Epidermal melanocyte (primary cell): ENCODE measurements at regions not wholly inside any gene's neighbourhood (a gene's known extent, or its start where the extent isn't known, plus 50 kb on each side); places are given as distances from the start of the nearest gene placed in this dataset.
"Not testable (repeated sequence)": the region's sequence is repeated elsewhere in the genome, so short reads cannot be mapped to it uniquely, and the experiment has no call there.

Source experiments
- DNase-seq: peaks from one replicate; pipeline ENCODE4 v3.0.0; 2011; ENCODE audit warnings: low spot score; ENCODE audit not compliant: insufficient read length

DNA sequence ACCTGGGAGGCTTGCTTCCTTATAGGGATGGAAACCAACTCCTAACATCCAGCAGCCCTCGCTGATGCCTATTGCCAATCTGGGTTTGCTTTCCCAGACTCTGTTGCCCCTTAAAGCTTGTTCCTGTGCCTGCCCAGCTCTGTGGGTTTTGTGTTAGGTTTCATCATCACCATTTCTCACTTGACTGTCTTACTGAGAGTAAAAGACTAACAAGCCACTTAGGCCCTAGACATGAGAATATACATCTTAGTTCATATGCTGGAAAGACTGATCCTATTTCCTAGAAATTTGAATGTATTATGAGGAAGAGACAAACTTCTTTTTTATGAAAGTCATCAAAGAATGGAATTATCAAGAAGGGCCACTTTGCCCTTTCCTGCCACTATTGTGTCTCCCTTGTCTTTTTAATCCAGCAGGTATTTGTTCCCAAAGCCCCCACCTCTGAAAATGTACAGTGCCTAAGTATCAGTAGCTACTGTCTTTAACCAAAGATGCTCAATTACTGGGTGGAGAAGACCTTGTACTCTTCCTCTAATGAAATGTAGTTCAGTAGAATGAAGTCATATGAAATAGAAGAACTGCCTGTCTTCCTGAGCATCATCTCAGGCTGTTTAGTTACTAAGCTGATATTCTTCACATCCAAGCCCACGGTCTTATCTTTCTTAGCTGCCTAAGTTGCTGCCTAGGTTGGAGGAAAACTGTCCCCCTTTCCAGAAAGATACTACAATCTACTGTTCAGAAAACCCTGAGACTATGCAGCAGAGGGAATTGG lies 59.8 kb upstream of the ZPLD1 start:
- no peak for DNase-seq

DNA sequence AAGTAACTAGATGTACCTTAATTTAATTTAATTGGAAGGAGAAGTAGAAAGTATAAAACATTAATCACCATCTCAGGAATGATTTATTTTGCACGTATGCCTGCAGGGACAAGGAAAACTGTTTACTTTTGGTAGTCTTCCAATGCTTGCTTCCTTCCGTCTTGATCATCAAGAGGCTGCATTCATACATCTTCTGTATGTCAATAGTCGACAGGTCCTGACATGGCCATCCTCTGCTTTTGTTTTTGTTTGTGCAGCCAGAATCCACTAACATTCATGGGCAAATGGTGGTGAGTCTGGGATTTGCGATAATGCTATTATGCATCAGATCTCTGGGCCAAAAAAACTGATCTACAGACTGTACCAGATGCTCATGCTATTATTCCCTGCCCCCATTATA lies 56.6 kb upstream of the ZPLD1 start:
- no peak for DNase-seq

DNA sequence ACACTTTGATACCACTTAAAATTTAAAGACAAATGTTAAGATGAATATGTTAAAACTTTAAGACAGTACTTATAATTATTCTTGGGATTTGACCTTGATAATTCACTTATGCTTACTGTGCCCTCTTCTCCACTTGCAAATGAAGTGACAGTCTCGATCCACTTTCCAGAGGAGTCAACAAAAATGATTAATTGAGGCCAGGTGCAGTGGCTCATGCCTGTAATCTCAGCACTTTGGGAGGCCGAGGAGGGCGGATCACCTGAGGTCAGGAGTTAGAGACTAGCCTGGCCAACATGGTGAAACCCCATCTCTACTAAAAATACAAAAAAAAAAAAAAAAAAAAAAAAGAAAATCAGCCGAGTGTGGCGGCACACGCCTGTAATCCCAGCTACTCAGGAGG lies 52.6 kb upstream of the ZPLD1 start:
- DNase-seq: not testable (repeated sequence)
